ENCODE measurements at regions not wholly inside any gene's neighbourhood (a gene's known extent, or its start where the extent isn't known, plus 50 kb on each side); places are given as distances from the start of the nearest gene placed in this dataset.
A peak's percentile ranks its signal among the peaks of the same experiment; 100 is the strongest.

DNA sequence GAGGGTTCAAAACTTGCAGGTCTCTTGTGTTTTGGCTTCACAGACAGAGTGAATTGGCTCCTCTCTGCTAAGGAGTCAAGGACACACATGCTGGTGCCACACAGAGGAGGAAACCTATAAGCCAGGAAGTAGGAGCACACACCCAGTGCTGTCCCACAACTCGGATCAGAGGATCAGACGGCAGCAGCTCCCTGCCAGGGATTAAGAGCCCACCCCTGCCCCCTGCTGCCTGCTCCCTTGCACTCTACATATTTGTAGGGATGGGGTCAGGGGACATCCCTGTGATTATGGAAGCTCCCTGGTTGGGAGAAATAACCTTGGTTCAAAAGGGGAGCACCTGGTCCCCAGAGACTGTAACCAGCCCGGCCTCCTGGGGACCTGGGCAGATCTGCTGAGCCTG, 77.5 kb upstream of the CLDN10 start:
- no peaks in the 10 kb centered on the region for H3K4me1 ChIP-seq (ENCODE audit: insufficient read depth, low read length)
- no peaks in the 10 kb centered on the region for H3K79me2 ChIP-seq (ENCODE audit: insufficient read depth, low read length)

More for the DNA sequence above, 77.5 kb upstream of the CLDN10 start:
- Histone ChIP-seq H3K4ac (ENCODE audit: low read depth, low read length) (no peak overlapping the region), H2BK5ac (ENCODE audit: insufficient read length, low read length) (no peak overlapping the region), H3K23me2 (ENCODE audit: insufficient read length, low read depth, low read length, poor library complexity, severe bottlenecking) (no peaks in the 10 kb centered on the region), H3K23ac (ENCODE audit: insufficient read length, low read depth, low read length) (no peak overlapping the region), H4K8ac (replicated peaks; ENCODE audit: insufficient read length, low read depth, low read length) (no peak overlapping the region), H4K5ac (ENCODE audit: insufficient read length, low read depth, low read length) (no peak overlapping the region), H3K18ac (ENCODE audit: insufficient read length, low read depth, low read length) (no peak overlapping the region), H4K91ac (ENCODE audit: insufficient read length, low read depth, low read length) (no peak overlapping the region), H3K4me2 (ENCODE audit: insufficient read depth, insufficient read length, low read length) (no peak overlapping the region), H3K9ac (ENCODE audit: extremely low read depth, insufficient read length, low read length) (no peak overlapping the region), H2BK15ac (ENCODE audit: low read depth, low read length) (no peak overlapping the region), H3K79me1 (ENCODE audit: insufficient read depth, low read depth, low read length, poor library complexity, severe bottlenecking) (no peaks in the 10 kb centered on the region), H4K20me1 (ENCODE audit: control insufficient read depth, insufficient read depth, insufficient read length) (no peaks in the 10 kb centered on the region), H3K27me3 (ENCODE audit: insufficient read depth, low read length) (no peaks in the 10 kb centered on the region; the same call in 1 of the 2 replicates), H2AFZ (ENCODE audit: low read length) (no peak overlapping the region), H3K56ac (ENCODE audit: insufficient read length, low read depth, low read length) (no peak overlapping the region), H2BK12ac (ENCODE audit: insufficient read length, low read depth, low read length) (no peak overlapping the region), H3K9me3 (ENCODE audit: control insufficient read depth, low read depth, low read length) (no peaks in the 10 kb centered on the region), H3K14ac (ENCODE audit: insufficient read depth, low read length) (0 out of 2 replicates have a peak overlapping the region, but pooled peaks have one; percentile 0), H3T11ph (ENCODE audit: low read length) (no peak overlapping the region), H2BK120ac (ENCODE audit: low read depth, low read length, poor library complexity, severe bottlenecking) (no peak overlapping the region), H3K27ac (ENCODE audit: insufficient read length, low read depth, low read length) (no peak overlapping the region), H2AK5ac (ENCODE audit: insufficient read length, low read length) (no peak overlapping the region), H2BK20ac (ENCODE audit: low read depth, low read length, poor library complexity, severe bottlenecking) (no peak overlapping the region)
- no CpG with 5 or more reads among the region's 3 CpGs for WGBS (ENCODE audit: extremely low coverage, insufficient read length, low lambda C conversion rate)
- H3K27me3 Mint-ChIP-seq (ENCODE audit: low read depth), result peaks cover 22% of the 10 kb centered on the region
- H3K36me3 Mint-ChIP-seq (ENCODE audit: insufficient read depth in 1 of 3, low read depth in 3 of 3), result no peaks in the 10 kb centered on the region; a peak in 1 of 7 replicates
- H3K4me1 Mint-ChIP-seq, result peaks cover 15 to 17% of the 10 kb centered on the region in 2 experiments
- no peak overlapping the region for H3K27ac Mint-ChIP-seq
- H3K9me3 Mint-ChIP-seq, result no peaks in the 10 kb centered on the region
- DNase-seq, result peak; percentile 48
- H3K4me3 Mint-ChIP-seq, result no peak overlapping the region
- TF ChIP-seq, protein P1, sequence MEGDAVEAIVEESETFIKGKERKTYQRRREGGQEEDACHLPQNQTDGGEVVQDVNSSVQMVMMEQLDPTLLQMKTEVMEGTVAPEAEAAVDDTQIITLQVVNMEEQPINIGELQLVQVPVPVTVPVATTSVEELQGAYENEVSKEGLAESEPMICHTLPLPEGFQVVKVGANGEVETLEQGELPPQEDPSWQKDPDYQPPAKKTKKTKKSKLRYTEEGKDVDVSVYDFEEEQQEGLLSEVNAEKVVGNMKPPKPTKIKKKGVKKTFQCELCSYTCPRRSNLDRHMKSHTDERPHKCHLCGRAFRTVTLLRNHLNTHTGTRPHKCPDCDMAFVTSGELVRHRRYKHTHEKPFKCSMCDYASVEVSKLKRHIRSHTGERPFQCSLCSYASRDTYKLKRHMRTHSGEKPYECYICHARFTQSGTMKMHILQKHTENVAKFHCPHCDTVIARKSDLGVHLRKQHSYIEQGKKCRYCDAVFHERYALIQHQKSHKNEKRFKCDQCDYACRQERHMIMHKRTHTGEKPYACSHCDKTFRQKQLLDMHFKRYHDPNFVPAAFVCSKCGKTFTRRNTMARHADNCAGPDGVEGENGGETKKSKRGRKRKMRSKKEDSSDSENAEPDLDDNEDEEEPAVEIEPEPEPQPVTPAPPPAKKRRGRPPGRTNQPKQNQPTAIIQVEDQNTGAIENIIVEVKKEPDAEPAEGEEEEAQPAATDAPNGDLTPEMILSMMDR (conservative IDR thresholded peaks at IDR 0.05), result peak; percentile 31; the same call in 1 of the 3 replicates

Data from H9 (cell line).